Activated CD4-positive, alpha-beta T cell treated with anti-CD3 and anti-CD28 coated beads for 1 hour (primary cell): ENCODE measurements at regions not wholly inside any gene's neighbourhood (a gene's known extent, or its start where the extent isn't known, plus 50 kb on each side); places are given as distances from the start of the nearest gene placed in this dataset.
A peak's percentile ranks its signal among the peaks of the same experiment; 100 is the strongest.

Experiments used
- DNase-seq: peaks from one replicate; pipeline ENCODE4 v3.0.0-alpha.2; 2020

DNA sequence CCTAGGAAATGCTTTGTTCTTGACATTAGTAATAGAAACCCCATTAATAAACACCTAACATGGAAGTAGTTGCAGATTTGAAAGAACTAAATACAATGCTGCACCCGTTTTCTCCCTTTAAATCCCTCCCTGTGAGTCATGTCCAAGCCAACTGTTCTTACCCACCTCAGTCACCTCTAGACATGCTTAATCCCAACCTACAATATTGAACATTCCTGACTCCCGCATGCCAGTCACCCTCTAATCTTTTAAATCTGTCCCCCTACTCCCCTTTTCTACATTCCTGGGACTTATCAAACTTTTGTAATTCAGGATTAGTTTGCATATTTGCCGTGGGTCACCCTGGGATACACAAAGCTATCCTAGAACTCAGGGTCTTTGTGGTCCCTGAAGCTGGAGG lies 374.6 kb downstream of the IRS1 start:
- DNase-seq, result no peak

DNA sequence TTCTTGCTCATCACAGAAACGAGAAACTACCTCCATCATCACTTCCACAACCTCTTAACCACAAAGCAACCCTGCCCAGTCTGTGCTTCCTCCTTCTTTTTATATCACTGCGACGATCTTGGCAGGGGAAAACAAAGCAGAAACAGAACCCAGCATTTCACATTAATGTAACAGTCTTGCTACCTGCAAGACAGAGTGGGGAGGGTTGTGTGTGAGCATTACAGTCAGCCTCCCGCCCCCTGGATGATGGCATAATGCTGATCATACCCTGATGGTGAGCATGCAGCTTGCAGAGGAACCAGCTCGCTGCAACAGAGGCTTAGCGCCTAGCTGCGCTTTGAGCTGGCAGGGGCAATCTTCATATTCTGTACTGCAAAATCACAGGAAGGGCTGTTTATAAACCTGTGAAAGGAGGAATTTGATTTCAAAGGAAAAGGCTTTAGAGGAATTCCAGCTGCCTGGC lies 376.1 kb downstream of the IRS1 start:
- DNase-seq, result peak; percentile 14

DNA sequence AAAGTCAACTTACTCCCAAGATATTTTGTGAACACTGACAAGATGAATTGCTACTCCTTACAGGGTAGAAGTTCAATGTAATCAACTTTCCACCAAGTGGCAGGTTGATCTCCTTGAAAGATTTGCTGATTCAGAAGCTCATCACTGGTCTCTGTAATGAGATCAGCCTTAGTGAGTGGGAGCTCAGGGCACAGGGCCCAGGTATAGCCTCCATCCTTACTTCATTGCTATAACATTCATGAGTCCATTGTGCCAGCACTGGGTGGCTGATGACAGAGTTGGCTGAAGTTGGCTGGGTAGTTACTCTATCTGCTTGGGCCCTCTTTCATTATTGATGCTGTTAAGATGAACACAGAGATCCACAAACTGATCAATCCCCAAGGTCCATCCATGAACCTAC lies 379.0 kb downstream of the IRS1 start:
- DNase-seq, result no peak

DNA sequence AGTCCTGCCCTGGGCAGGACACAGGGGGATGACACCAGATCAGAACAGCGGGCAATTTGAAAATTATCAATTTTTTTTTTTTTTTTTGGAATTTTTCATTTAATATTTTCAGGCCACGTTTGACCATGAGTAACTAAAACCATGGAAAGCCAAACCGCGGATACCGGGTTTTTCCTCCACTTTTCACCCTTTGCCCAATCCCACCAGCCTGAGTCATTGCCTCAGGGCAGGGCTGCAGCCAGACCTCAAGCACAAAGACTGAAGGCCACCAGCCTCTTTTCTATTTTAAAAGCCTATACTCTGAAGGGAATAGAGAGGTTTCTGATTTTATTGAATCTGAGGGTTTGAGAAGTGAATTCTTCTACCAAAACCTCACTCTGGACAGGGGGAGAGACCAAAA lies 381.1 kb downstream of the IRS1 start:
- no peak for DNase-seq

DNA sequence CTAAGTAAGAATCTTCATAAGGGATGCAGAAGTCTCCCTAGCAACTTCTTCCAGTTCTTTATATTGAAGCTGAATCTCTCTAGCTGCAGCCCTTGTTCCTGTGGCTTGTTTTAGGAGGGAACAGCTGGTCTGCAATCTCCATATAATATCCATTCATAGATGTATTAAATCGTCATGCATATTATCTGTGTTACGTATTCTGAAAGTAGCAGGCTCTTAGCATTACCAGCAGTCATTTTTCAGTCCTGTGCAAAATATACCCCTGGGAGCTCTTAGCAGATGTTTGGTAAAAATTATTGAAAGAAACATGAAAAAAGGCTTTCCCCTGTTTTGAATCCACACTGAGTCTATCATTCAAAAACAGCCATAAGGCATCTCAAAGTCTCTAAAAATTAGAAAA lies 385.3 kb downstream of the IRS1 start:
- DNase-seq, result no peak

DNA sequence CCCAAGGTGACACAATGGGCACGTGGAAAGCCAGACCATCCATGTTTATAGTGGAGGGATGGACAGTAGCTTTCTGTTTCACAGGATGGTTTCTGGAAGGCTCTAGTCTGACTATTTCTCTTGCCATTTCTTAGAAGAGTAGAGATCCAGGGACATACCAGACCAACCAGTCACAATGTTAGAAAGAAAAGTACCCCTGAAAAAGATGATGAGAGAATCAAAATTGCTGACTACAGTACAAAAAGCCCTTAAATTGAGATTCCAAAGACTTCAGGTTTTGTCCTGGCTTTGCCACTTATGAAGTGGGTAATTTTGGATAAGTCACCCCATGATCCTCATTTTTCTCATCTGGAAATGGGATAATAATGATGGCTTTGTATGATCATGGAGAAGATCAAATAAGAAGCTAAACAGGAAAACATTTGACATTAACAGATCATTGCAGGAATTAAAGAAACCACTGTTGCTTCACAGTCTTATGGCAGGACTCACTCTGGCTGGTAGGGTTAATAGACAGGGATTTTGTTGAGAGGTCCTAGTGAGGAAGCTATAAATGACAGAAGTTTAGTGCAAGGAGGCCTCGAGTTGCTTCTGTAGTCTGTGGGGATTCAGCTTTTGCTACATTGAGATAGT lies 386.0 kb downstream of the IRS1 start:
- DNase-seq, result no peak

DNA sequence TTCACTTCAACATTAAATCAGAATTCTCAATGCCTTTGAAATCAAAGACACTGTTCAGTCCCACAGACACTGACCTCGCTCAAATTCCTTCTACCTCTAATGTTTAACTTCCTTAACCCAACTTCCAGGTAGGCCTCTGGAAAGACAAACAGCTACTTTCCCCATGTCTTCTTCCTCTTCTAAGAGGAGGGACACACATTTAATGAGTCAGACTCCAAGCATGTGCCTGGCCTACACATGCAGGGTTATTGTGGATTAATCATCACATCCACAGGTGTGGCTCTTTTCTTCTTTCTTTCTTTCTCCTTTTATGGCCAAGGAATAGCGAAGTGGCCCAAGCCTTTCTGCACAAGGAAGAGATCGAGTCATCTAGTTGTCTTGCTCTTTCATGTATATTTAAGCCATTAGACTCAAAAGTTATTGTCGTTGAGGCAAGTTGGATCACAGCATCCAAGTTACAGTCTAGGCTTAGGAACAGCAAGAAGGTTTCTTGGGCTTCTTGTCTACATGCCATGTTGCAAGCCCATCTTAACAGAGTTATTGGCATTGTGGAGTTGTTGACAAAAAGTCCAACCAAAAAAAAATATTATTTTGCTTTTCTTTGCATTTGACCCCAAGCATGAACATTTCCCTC lies 387.8 kb downstream of the IRS1 start:
- no peak for DNase-seq

DNA sequence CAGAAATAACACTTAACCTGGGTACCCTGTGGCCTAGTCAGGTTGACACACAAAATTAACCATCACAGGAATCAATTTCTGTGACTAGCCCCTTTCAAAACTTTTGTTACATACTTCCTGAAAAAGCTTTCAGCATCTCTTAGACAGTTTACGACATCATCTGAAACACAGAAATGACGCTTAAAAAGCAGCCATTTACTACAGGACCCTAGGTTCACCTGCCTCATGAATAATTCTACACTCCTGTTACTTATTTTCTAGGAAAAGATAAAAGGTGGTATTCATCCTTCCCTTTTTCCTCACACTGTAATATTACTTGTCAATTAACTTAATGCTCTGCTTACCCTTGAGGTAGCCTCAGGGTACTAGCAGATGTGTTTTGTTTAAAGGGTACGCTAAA lies 388.4 kb downstream of the IRS1 start:
- no peak for DNase-seq

DNA sequence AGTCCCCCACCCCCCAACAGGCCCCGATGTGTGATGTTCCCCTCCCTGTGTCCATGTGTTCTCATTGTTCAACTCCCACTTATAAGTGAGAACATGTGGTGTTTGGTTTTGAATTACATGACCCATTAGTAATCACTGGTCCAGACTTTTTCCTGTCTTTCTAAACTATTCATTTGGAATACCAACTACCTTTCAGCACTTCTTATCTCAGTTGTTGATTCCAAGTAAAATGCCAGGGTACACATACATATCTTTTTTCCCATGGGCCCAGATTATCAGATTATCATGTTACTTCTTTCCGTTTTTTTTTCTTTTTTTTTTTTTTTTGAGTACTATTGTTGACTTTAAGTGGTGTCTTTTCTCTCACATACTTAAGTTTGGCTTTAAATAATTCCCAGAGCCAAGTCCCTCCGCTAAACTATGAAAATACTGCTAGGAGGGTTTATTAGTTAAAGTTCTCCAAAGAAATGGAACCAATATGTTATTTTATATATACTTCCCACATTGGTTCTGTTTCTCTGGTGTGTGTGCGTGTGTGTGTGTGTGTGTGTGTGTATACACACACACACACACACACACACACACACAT lies 389.3 kb downstream of the IRS1 start:
- no peak for DNase-seq

DNA sequence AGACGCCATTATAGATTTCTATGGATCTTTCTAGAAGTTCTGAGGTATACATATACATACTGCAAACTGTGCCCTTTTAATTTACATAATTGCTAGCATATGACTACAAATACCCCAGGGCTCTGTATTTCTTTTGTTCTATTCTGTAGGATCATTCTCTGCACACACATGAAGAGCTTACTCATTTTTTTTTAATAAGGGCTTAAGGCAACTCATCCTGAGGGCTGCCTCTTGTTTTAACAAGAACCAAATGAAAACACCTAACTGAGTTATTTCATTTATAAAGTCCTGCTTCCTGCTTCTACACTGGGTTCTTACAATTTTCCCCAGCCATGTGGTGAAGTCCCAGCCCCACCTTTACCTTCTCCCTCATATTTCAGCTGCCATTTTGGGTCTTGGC lies 390.5 kb downstream of the IRS1 start:
- DNase-seq, result no peak

DNA sequence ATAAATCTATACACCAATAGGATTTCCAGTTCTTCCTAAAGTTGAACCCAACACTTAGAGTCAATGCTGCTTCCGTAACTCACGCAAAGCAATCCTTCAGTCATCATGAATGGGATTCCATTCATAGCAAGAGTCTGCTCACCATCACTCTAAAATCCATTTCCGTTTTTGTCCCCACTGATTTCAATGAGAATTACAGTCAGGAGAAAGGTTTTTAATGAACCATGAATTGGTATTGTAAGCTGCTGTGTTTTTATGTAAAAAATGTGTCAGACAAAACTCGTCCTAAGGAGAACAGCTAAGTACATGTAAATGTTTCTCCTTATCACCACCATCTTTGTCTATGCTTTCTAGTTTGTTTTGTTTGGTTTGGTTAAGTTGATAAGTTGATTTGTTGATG lies 391.5 kb downstream of the IRS1 start:
- DNase-seq, result no peak

DNA sequence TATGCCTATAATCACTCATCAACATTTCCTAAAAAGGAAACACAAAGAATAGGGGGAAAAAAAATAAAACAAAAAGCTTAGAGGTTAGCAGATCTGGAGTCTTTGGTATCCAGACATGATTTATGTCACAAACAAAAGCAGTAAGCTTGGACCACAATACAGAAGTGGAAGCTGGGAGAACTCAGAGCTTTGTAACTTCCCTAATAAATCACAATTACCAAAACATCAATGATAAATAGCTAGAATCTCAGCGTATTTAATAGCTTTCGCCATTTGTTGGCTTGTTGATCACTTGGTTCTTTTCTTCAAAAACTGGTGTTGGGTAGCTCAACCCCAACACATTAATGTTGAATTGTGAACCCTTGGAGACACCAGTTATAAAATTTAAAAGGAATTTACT lies 392.5 kb downstream of the IRS1 start:
- DNase-seq, result no peak

DNA sequence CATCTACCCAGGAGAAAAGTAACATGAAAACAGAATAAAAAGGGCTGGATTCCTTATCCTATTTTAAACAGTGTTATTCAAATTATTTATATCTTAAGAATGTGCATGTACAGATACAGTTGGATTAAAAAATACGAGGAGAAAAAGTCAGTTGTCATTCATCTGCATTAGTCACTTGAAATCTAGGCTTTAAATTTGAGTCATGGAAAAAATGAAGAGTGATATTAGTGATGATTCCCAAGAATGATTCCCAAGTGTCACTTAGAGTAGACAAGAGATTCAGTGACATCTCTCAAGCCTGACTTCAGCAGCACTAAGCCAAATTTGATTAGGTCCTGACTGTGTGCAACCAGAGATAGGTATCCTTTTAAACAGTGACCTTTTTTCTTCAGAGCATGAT lies 394.2 kb downstream of the IRS1 start:
- no peak for DNase-seq

DNA sequence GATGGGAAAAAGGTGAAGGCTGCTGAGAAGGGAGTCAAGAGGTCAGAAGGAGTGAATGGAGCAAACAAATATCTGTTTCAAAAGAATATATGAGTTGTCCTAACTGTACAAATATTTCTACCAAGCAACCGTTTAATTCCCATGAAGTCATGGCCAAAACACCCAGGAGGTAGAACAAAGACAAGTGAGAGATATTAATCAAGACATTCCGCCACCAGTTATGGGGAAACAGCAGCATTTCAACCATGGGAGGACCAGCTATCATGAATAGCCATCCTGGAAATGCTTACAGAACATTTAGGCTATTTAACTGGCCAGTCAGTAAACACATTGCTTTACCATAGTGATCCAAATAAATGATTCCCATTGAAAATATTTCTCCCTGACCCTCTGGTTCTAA lies 396.3 kb downstream of the IRS1 start:
- no peak for DNase-seq

DNA sequence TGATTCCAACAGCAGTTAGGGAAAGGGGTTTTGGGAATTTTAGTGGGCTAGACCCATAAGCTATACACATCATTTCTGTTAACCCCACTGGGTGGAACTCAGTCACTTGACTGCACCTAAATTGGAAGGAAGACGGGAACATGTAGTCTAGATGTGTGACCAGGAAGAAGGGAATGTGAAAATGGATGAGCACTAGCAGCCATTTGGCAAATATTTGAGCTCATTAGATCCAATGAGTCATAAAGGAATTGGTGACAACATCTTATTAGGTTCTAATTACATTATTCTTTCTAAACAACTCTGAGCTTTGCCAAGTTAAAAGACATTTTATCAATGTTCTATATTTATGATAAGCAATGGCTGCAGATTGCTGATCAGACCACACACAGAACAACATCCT lies 400.6 kb downstream of the IRS1 start:
- no peak for DNase-seq

DNA sequence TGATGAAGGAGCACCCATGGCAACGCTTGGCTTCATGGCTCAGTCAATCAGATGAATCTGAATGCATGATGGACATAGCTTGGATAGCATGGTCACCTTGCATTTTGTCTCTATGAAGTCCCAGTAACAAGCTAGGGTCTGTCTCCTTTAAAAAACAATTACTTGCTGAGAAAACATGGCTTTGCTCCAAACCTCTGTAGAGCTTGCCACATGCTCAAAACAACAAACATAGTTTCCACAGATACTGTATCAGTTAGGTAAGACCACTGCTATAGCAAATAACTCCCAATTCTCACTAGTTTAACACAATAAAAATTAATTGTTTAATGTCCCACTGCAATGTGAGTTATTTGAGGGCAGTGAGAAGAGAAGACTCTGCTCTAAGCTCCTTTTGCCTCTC lies 401.0 kb downstream of the IRS1 start:
- DNase-seq, result no peak

DNA sequence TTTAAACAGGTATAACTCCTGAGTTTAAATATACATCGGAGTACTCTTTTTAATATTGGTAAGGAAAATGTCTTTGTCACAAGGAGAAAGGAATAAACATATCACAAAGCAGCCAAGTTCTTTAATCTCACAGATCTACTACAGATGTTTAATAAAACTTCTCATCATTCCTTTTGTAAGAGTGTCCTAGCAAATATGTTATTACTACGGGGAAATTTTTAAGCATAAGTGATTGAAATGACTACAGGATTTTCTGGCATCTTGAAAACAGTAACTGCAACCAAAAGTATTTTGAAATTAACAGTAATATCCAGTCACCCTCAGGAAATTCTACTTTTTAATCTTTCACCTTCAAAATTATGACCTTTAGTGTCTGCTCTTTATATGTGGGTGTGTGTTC lies 403.1 kb downstream of the IRS1 start:
- DNase-seq, result no peak

DNA sequence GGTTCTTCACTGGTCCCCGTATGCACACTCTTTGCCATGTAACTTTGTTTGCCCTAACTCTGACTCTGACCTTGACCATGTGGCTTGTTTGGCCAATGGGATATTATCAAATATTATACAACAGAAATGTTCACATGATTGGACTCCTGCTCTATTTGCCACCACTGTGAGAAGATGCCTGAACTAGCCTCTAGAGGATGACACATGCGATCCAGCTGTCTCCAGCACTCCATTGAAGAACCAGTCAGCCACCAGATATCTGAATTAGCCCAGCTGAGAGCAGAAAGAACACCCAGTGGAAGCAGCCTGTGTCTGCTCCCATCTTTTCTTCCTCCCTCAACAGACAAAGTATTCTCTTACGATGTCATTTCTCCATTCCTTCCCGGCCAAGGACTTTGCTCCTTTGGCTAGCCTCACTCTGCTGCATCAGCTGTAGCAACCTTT lies 412.1 kb downstream of the IRS1 start:
- no peak for DNase-seq

DNA sequence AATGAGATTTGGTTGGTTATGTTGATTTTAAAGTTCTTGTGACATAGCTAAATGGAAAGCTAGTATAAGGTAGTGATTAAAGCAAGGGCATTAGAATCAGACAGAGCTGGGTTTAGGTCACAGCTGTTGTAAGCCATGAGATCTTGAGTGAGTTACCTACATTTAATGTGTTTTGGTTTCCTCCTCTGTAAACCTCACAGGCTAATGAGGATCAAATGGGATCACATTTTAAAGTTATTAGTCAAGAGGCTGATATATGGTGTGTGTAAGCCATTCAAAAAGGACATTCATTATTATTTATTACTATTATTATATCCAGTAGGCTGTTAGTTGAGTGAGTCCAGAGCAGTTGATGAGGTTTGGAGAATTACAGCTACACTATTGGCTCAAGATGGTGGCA lies 416.2 kb downstream of the IRS1 start:
- DNase-seq, result no peak

DNA sequence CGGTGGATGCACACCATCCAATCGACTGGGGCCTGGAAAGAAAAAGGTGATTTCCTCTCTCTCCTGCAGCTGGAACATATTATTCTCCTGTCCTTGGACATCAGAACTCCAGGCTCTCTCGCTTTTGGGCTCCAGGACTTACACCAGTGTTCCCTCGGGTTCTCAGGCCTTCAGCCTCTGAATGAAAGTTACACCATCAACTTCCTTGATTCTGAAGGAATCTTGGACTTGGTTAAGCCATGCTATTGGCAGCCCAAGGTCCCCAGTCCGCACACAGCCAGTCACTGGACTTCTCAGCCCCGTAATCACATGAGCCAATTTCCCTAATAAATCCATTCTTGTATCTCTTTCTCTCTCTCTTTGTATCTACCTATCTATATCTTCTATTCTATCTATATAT lies 418.9 kb downstream of the IRS1 start:
- no peak for DNase-seq

DNA sequence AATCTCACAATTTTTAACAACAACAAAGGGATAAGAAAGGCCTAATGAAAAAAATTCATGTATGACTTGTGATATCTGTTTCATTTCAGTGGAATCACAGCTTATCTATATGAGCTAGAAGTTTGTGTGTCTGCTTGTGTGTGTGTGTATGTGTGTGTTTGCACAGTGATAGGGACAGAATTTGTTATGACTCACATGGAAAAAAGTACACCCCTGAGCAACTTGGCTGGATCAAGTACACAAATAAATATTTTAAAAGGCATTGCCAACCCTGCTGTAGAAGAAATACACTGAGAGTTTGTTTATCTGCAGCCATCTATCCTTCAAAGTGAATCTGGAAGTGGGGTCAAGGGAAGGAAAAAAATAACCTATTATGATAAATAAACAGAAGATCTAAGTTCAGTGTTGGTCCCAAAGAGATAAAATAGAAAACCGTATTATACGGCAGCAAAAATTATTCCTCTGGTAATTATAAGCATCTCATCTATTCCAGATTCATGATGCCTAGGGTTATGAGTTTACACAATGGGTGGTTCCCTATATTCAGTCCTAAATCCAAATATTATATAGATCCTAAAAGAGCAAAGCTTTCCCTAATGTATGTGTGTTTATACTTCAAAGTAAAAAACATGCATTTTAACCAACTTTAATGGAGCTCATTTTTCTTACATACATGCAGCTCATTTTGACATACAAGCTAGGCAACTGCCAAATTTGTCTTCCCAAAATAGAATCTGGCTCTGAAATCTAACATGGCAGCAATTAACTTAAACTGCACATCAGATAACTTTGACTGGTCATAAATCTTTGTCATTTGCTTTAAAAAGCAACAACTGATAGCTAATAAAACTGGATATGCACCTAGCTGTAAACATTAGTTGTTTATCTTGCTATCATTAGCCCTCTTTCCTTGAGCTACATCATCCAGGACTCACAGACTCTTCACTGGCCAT lies 420.6 kb downstream of the IRS1 start:
- no peak for DNase-seq

DNA sequence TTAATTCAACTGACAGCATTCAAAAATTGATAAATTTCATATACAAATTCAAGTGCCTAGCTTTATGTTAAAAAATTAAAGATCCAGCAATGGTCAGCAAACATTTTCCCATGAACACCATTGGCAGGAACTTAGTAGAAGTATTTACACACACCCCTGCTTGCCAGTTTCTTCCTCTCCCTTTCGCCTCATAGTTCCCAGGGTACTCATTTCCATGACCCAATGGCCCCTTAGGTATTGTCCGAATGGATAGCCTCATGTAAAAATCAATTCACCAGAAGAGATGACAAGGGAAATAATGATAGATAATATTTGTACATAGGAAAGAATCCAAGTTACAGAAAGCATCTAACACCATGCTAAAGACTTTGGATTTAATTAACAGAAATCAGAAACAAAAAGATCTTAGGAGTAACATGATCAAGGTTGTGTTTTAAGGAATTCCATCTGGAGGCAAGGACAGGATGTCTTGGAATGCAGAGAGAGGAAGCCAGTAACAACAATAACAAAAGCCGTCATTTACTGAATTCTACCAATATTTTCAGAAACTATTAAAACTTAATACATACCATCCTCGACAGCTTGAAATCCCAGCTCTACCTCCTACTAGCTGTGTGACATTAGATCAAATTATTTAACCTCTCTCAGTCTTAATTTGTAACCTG lies 423.0 kb downstream of the IRS1 start:
- DNase-seq, result no peak

DNA sequence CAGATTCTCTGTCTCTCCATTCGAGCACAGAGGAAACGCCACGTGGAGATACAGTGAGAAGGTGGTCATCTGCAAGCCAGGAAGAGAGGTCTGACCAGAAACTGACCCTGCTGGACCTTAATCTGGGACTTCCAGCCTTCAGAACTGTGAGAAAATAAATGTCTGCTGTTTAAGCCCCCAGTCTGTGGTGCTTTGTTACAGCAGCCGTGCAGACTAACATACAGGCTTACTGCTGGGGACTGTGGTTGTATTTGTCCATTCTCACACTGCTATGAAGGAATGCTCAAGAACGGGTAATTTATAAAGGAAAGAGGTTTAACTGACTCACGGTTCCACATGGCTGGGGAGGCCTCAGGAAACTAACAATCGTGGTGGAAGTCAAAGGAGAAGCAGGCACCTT lies 432.7 kb downstream of the IRS1 start:
- DNase-seq, result no peak
